WTC11 (cell line): ENCODE measurements at regions not wholly inside any gene's neighbourhood (a gene's known extent, or its start where the extent isn't known, plus 50 kb on each side); places are given as distances from the start of the nearest gene placed in this dataset.

ENCODE experiments used
- ATAC-seq: fragments of 200-7000 bp; cut with Tn5 transposase; 2 replicates; pipeline ENCODE4 v1.10.0; 2021; ENCODE audit warnings: mild to moderate bottlenecking, moderate library complexity
- CTCF ChIA-PET: fragments of 300-600 bp; sonication (Branson Sonifier 250); formaldehyde crosslinking; loops from one replicate; lab custom pipeline; 2021; ENCODE audit warnings: antibody characterized with exemption; lab: Charles Lee
- POLR2A ChIA-PET: fragments of 350-600 bp; sonication (Branson Sonifier 250); formaldehyde crosslinking; loops from one replicate; lab custom pipeline; 2021; ENCODE audit warnings: antibody characterized with exemption; lab: Charles Lee
- DNase-seq: peaks from one replicate; pipeline ENCODE4 v3.0.0; 2021; ENCODE audit warnings: low spot score
- H3K27ac Mint-ChIP-seq: 2 replicates; pipeline ENCODE4 v1.8.0; 2021; ENCODE audit warnings: mixed read lengths
- H3K27me3 Mint-ChIP-seq: 2 replicates; pipeline ENCODE4 v1.8.0; 2021; ENCODE audit warnings: low read depth, mild to moderate bottlenecking, moderate library complexity, mixed read lengths
- H3K36me3 Mint-ChIP-seq: 2 replicates; pipeline ENCODE4 v1.8.0; 2021; ENCODE audit warnings: mixed read lengths
- H3K4me1 Mint-ChIP-seq: 2 replicates; pipeline ENCODE4 v1.8.0; 2022; ENCODE audit warnings: mixed read lengths
- H3K4me3 Mint-ChIP-seq: 2 replicates; pipeline ENCODE4 v1.8.0; 2021; ENCODE audit warnings: mild to moderate bottlenecking, moderate library complexity, mixed read lengths
- H3K9me3 Mint-ChIP-seq: 2 replicates; pipeline ENCODE4 v1.8.0; 2021; ENCODE audit warnings: mixed read lengths
- CREM ChIP-seq: sonication (generic); formaldehyde crosslinking; IDR thresholded peaks from 2 replicates; pipeline ENCODE4 v1.8.1; 2022; ENCODE audit warnings: mild to moderate bottlenecking, missing genetic modification reagents, moderate library complexity
- ELF4 ChIP-seq: sonication (generic); formaldehyde crosslinking; IDR thresholded peaks from 2 replicates; pipeline ENCODE4 v1.8.1; 2022; ENCODE audit warnings: low read depth, mild to moderate bottlenecking, moderate library complexity, missing genetic modification reagents
- ETV6 ChIP-seq: sonication (generic); formaldehyde crosslinking; IDR thresholded peaks from 2 replicates; pipeline ENCODE4 v1.8.1; 2022; ENCODE audit warnings: mild to moderate bottlenecking, missing genetic modification reagents
- JAZF1 ChIP-seq: fragments of 250-450 bp; sonication (Bioruptor Pico); IDR thresholded peaks from 2 replicates; pipeline ENCODE4 v1.9.0; 2021; ENCODE audit warnings: moderate library complexity, mild to moderate bottlenecking, inconsistent platforms
- MXD4 ChIP-seq: fragments of 250-450 bp; sonication (Bioruptor Pico); IDR thresholded peaks from 2 replicates; pipeline ENCODE4 v1.8.0; 2021; ENCODE audit warnings: mild to moderate bottlenecking, moderate library complexity, borderline replicate concordance
- MYBL2 ChIP-seq: sonication (generic); formaldehyde crosslinking; IDR thresholded peaks from 2 replicates; pipeline ENCODE4 v1.8.1; 2023; ENCODE audit warnings: mild to moderate bottlenecking, moderate library complexity, missing genetic modification reagents
- NFE2L1 ChIP-seq: sonication (generic); formaldehyde crosslinking; IDR thresholded peaks from 2 replicates; pipeline ENCODE4 v1.8.1; 2023; ENCODE audit warnings: missing genetic modification reagents
- NFYB ChIP-seq: sonication (generic); formaldehyde crosslinking; conservative IDR thresholded peaks from 2 replicates; pipeline ENCODE4 v1.8.0; 2022; ENCODE audit warnings: low read depth, missing genetic modification reagents
- NR1H2 ChIP-seq: sonication (generic); formaldehyde crosslinking; IDR thresholded peaks from 2 replicates; pipeline ENCODE4 v1.9.0; 2021; ENCODE audit warnings: mild to moderate bottlenecking, moderate library complexity, missing genetic modification reagents
- RORB ChIP-seq: fragments of 250-450 bp; sonication (Bioruptor Pico); IDR thresholded peaks from 2 replicates; pipeline ENCODE4 v1.9.0; 2021; ENCODE audit warnings: mild to moderate bottlenecking
- TCF7 ChIP-seq: sonication (generic); formaldehyde crosslinking; IDR thresholded peaks from 2 replicates; pipeline ENCODE4 v1.8.0; 2022; ENCODE audit warnings: mild to moderate bottlenecking, low read depth, missing genetic modification reagents, moderate library complexity
- TEAD1 ChIP-seq: sonication (generic); formaldehyde crosslinking; IDR thresholded peaks from 2 replicates; pipeline ENCODE4 v1.8.0; 2022; ENCODE audit warnings: mild to moderate bottlenecking, missing genetic modification reagents
- TP53 ChIP-seq: sonication (generic); formaldehyde crosslinking; IDR thresholded peaks from 2 replicates; pipeline ENCODE4 v1.8.1; 2023; ENCODE audit warnings: mild to moderate bottlenecking, missing genetic modification reagents
- ZNF232 ChIP-seq: sonication (generic); formaldehyde crosslinking; IDR thresholded peaks from 2 replicates; pipeline ENCODE4 v1.8.0; 2022; ENCODE audit warnings: mild to moderate bottlenecking, missing genetic modification reagents
- ZNF416 ChIP-seq: fragments of 250-450 bp; sonication (Bioruptor Pico); IDR thresholded peaks from 2 replicates; pipeline ENCODE4 v1.9.0; 2021; ENCODE audit warnings: mild to moderate bottlenecking, inconsistent platforms
- TF ChIP-seq, protein P1 (sequence below): sonication (generic); formaldehyde crosslinking; IDR thresholded peaks from 2 replicates; pipeline ENCODE4 v1.8.1; 2023; ENCODE audit warnings: mild to moderate bottlenecking, missing genetic modification reagents, borderline replicate concordance
- TF ChIP-seq, protein P2 (sequence below): sonication (generic); formaldehyde crosslinking; IDR thresholded peaks from 2 replicates; pipeline ENCODE4 v1.8.1; 2023; ENCODE audit warnings: mild to moderate bottlenecking, missing genetic modification reagents
- TF ChIP-seq, protein P3 (sequence below): sonication (generic); formaldehyde crosslinking; IDR thresholded peaks from 2 replicates; pipeline ENCODE4 v1.8.1; 2023; ENCODE audit warnings: mild to moderate bottlenecking, missing genetic modification reagents, moderate library complexity
- TF ChIP-seq, protein P4 (sequence below): sonication (generic); formaldehyde crosslinking; IDR thresholded peaks from 2 replicates; pipeline ENCODE4 v1.8.1; 2023; ENCODE audit warnings: mild to moderate bottlenecking, missing genetic modification reagents, moderate library complexity
- TF ChIP-seq, protein P5 (sequence below): sonication (generic); formaldehyde crosslinking; IDR thresholded peaks from 2 replicates; pipeline ENCODE4 v1.8.1; 2022; ENCODE audit warnings: mild to moderate bottlenecking, missing genetic modification reagents, moderate library complexity, borderline replicate concordance

DNA sequence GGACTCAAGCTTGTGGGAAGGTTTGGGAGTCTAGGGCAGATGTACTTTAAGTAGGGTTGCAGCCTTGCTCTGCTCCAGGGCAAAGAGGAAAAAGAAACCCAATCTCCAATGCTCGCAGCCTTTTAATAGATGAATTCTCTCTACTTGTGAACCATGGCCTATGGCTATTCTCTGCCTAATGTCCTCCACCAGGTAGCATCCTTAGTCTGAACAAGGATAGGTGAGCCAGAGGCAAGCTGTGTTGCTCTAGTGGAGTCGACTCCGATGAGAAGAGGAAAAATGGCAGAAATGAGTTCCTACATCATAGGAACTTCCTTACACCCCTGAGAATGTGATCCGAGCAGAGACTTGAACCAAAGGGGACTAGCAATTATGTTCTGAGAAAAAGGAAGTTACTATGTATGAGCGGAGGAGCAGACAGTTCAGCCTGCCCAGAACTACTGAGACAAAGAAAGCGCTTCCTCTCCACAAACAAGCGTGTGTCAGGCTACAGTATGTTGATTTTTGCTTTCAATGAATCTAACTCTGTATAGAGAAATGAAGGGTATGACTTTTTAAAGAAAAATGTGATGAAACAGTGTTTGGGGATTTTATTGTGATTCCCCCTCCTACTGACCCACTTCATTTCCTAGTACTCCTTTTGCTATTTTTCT lies 153.6 kb upstream of the ARID2 start:
- peak; percentile 60 for ATAC-seq

DNA sequence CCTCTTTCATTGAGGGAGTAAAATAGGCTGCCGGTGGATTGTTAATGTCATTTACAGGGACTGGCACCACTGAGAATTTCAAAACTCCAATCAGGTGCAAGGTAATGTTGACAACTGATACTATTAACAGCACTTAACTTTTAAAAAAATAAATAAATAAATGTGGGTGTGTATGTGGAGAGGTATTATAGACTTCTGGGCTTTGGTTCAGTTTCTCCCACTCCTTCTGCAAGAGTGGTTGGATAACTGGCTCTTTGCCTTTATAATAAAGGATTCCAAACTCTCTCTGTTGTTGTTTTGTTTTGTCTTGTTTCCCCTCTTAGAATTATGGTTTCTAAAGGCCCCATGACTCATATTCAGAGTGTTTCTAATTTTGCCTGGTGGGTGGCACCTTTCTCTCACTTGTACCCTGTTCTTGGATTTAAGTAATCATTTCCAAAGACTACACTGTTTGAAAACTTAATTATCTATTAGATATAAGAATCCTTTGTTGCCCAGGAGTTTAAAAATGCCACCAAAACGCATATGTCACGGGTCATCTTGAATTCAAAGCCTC lies 151.6 kb upstream of the ARID2 start:
- CTCF ChIA-PET, result no interaction called here
- POLR2A ChIA-PET, result no interaction called here
- H3K36me3 Mint-ChIP-seq, result no peaks in the 10 kb centered on the region
- ATAC-seq, result no peak
- no peak for TF ChIP-seq NFYB (CRISPR knock-in tag)
- no peak for TF ChIP-seq NFE2L1 (CRISPR knock-in tag)
- TF ChIP-seq, protein P1, sequence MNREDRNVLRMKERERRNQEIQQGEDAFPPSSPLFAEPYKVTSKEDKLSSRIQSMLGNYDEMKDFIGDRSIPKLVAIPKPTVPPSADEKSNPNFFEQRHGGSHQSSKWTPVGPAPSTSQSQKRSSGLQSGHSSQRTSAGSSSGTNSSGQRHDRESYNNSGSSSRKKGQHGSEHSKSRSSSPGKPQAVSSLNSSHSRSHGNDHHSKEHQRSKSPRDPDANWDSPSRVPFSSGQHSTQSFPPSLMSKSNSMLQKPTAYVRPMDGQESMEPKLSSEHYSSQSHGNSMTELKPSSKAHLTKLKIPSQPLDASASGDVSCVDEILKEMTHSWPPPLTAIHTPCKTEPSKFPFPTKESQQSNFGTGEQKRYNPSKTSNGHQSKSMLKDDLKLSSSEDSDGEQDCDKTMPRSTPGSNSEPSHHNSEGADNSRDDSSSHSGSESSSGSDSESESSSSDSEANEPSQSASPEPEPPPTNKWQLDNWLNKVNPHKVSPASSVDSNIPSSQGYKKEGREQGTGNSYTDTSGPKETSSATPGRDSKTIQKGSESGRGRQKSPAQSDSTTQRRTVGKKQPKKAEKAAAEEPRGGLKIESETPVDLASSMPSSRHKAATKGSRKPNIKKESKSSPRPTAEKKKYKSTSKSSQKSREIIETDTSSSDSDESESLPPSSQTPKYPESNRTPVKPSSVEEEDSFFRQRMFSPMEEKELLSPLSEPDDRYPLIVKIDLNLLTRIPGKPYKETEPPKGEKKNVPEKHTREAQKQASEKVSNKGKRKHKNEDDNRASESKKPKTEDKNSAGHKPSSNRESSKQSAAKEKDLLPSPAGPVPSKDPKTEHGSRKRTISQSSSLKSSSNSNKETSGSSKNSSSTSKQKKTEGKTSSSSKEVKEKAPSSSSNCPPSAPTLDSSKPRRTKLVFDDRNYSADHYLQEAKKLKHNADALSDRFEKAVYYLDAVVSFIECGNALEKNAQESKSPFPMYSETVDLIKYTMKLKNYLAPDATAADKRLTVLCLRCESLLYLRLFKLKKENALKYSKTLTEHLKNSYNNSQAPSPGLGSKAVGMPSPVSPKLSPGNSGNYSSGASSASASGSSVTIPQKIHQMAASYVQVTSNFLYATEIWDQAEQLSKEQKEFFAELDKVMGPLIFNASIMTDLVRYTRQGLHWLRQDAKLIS, result no peak
- no peak for TF ChIP-seq CREM (CRISPR knock-in tag)
- TF ChIP-seq MXD4 (CRISPR knock-in tag), result no peak
- TF ChIP-seq ZNF232 (CRISPR knock-in tag), result no peak
- no peak for TF ChIP-seq ETV6 (CRISPR knock-in tag)
- TF ChIP-seq NR1H2 (CRISPR knock-in tag), result no peak
- no peak for TF ChIP-seq TP53
- TF ChIP-seq, protein P2, sequence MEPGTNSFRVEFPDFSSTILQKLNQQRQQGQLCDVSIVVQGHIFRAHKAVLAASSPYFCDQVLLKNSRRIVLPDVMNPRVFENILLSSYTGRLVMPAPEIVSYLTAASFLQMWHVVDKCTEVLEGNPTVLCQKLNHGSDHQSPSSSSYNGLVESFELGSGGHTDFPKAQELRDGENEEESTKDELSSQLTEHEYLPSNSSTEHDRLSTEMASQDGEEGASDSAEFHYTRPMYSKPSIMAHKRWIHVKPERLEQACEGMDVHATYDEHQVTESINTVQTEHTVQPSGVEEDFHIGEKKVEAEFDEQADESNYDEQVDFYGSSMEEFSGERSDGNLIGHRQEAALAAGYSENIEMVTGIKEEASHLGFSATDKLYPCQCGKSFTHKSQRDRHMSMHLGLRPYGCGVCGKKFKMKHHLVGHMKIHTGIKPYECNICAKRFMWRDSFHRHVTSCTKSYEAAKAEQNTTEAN, result no peak
- TF ChIP-seq MYBL2, result no peak
- peaks cover 14% of the 10 kb centered on the region for H3K4me1 Mint-ChIP-seq
- H3K4me3 Mint-ChIP-seq, result no peak overlapping the region
- no peaks in the 10 kb centered on the region for H3K27me3 Mint-ChIP-seq
- H3K9me3 Mint-ChIP-seq, result peaks cover 8% of the 10 kb centered on the region; the same call in 1 of the 2 replicates
- no peak overlapping the region for H3K27ac Mint-ChIP-seq
- DNase-seq, result no peak

More for the DNA sequence above, 153.6 kb upstream of the ARID2 start:
- no peak for TF ChIP-seq TEAD1 (CRISPR knock-in tag)
- TF ChIP-seq, protein P3, sequence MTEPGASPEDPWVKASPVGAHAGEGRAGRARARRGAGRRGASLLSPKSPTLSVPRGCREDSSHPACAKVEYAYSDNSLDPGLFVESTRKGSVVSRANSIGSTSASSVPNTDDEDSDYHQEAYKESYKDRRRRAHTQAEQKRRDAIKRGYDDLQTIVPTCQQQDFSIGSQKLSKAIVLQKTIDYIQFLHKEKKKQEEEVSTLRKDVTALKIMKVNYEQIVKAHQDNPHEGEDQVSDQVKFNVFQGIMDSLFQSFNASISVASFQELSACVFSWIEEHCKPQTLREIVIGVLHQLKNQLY (CRISPR knock-in tag), result no peak
- TF ChIP-seq ZNF232 (CRISPR knock-in tag), result no peak
- Mint-ChIP-seq H3K27me3 (no peaks in the 10 kb centered on the region), H3K36me3 (no peaks in the 10 kb centered on the region), H3K9me3 (peaks cover 4% of the 10 kb centered on the region; the same call in 1 of the 2 replicates), H3K27ac (no peak overlapping the region), H3K4me3 (no peak overlapping the region), H3K4me1 (peaks cover 14% of the 10 kb centered on the region)
- ChIA-PET CTCF (interaction anchor here (1.6 kb wide), 1 partner anchor 32 kb away, joined by 5 read pairs; no protein-coding TSS in a partner anchor), POLR2A (interaction anchor here (0.9 kb wide), 1 partner anchor 9 kb away, joined by 3 read pairs; no protein-coding TSS in a partner anchor)
- no peak for DNase-seq

DNA sequence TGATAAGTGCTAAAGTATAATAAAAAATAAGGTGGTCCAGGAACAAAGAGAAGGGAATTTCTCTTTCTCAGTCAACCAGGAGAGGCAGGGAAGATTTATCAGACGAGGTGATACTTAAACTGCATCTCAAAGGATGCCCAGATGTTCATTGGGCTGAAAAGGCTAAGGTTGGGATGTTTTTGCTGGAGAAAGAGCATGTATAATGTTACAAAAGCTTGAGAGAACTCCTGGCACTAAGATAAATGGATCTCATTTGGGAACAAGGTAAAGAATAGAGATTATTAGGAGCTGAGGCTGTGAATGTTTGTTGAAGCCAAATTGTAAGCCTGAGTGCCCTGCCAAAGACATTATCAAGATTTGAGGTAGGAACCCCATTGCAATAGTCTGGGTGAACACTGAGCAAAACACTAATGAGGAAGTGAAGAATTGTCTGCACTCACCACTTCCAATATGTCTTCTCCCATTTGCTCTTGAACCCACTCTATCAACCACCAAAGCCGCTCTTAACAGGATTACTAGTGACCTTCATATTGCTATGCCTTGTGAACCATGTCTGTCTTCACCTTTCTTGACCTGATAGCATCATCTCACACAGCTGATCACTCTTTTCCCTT lies 149.0 kb upstream of the ARID2 start:
- POLR2A ChIA-PET, result no interaction called here
- Mint-ChIP-seq H3K27me3 (no peaks in the 10 kb centered on the region), H3K36me3 (no peaks in the 10 kb centered on the region), H3K9me3 (peaks cover 14% of the 10 kb centered on the region), H3K27ac (no peak overlapping the region), H3K4me3 (no peak overlapping the region), H3K4me1 (peaks cover 14% of the 10 kb centered on the region)
- CTCF ChIA-PET, result no interaction called here
- ATAC-seq, result no peak
- DNase-seq, result no peak
- TF ChIP-seq, protein P1, result no peak
- TF ChIP-seq, protein P4, sequence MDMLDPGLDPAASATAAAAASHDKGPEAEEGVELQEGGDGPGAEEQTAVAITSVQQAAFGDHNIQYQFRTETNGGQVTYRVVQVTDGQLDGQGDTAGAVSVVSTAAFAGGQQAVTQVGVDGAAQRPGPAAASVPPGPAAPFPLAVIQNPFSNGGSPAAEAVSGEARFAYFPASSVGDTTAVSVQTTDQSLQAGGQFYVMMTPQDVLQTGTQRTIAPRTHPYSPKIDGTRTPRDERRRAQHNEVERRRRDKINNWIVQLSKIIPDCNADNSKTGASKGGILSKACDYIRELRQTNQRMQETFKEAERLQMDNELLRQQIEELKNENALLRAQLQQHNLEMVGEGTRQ (CRISPR knock-in tag), result no peak
- no peak for TF ChIP-seq ELF4 (CRISPR knock-in tag)
- no peak for TF ChIP-seq JAZF1
- TF ChIP-seq RORB (CRISPR knock-in tag), result no peak
- TF ChIP-seq ZNF416 (CRISPR knock-in tag), result no peak
- TF ChIP-seq, protein P5, sequence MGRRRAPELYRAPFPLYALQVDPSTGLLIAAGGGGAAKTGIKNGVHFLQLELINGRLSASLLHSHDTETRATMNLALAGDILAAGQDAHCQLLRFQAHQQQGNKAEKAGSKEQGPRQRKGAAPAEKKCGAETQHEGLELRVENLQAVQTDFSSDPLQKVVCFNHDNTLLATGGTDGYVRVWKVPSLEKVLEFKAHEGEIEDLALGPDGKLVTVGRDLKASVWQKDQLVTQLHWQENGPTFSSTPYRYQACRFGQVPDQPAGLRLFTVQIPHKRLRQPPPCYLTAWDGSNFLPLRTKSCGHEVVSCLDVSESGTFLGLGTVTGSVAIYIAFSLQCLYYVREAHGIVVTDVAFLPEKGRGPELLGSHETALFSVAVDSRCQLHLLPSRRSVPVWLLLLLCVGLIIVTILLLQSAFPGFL, result no peak
- TF ChIP-seq TCF7 (CRISPR knock-in tag), result no peak
